Peyer's patch (tissue), 4 donors: ENCODE measurements at regions not wholly inside any gene's neighbourhood (a gene's known extent, or its start where the extent isn't known, plus 50 kb on each side); places are given as distances from the start of the nearest gene placed in this dataset.

Experiments used
- CTCF ChIP-seq, 6 experiments: fragments of 450-650 bp in 4 of 6; fragments of 200-600 bp in 2 of 6; sonication (generic) in 1 of 6; IDR thresholded peaks; one replicate each; pipeline ENCODE4 v1.5.1; 2017 to 2019; ENCODE audit warnings: antibody characterized with exemption in 6 of 6, mild to moderate bottlenecking in 3 of 6, moderate library complexity in 1 of 6
- POLR2A ChIP-seq, 2 donors: fragments of 450-650 bp; IDR thresholded peaks; one replicate each; pipeline ENCODE4 v1.5.1; 2017; ENCODE audit warnings: antibody characterized with exemption in 2 of 2, mild to moderate bottlenecking in 2 of 2, moderate library complexity in 2 of 2

- TF ChIP-seq CTCF (IDR thresholded peaks at IDR 0.05): no peak
- no peak for TF ChIP-seq POLR2A (IDR thresholded peaks at IDR 0.05)
Observed at GRCh38 chr5:125464847-125465432, 718.5 kb upstream of the ZNF608 start.
